ENCODE measurements at regions not wholly inside any gene's neighbourhood (a gene's known extent, or its start where the extent isn't known, plus 50 kb on each side); places are given as distances from the start of the nearest gene placed in this dataset.

DNA sequence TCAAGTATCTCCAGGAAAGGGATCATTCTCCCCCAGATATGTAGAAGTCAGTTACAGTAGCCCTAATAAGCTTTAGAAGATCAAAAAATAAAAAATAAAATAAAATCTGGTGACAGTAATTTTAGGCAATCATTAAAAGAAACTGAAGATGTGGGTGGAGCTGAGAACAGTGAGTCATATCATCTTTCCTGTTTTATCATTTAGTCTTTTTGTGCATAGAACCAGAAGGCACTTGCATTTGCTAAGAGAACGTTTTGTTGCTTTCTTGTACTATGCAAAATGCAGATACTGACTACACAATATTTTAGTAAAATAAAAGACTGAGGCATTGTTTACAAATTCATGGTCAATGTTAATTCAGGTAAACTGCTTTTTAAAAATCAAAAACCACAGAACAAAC is 497.4 kb upstream of the EPHA7 start:
- no peak for TF ChIP-seq ZNF274 (IDR thresholded peaks at IDR 0.05; ENCODE audit: low read depth, low read length)
- TF ChIP-seq SUZ12 (IDR thresholded peaks at IDR 0.05; ENCODE audit: extremely low read depth, insufficient read depth, insufficient read length) = no peak

Measured in NT2/D1 (cell line).